ENCODE measurements at regions not wholly inside any gene's neighbourhood (a gene's known extent, or its start where the extent isn't known, plus 50 kb on each side); places are given as distances from the start of the nearest gene placed in this dataset.

DNA sequence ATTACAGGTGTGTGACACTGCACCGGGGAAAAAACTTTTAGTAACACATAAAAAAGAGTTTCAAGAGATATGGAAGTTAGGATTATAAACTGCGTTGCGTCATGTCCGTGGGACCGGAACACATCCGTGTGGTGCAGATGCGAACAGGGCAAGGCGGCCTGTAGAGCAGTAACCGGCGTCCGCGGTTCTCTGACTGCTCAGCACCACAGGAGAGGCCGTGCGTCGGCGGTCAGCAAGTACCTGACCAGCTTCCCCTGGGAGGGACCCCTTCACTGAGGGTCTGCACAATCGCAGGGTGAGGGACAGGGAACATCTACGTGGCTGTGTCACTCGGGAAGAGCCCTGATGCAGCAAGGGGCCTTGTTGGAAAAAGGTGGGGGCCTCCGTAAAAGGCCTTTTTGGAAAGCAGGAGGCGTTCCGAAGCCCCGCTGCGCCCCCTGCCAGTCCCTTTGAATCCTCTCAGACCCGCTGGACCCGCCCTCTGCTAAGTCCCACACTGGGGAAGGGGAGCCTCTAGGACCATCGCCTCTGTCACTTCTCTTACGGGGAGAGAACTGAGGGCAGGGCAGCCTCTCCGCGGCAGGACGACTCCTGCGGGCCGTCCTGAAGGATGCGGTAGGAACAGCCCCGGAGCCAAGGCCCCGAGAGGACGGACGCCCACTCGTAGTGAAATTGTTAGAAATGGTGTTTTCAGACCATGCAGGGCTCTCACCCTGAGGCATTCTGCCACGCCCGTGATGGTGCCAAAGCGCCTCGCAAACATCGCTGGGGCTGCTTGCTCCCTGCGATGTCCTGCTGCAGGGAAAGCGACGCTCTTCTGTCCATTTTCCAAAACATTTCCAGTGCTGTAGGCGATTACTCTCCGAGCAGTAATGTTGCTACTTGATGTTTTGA is 771.6 kb upstream of the COBL start:
- H3K36me3 ChIP-seq (replicated peaks in 1 of 2; ENCODE audit: insufficient read depth in 1 of 2, low read depth in 2 of 2) = no peaks in the 10 kb centered on the region
- H3K27ac ChIP-seq = no peak overlapping the region
- intact Hi-C loops (cut with DNase I) = loop anchor here (10.0 kb wide), 1 partner anchor 63 kb away; no protein-coding TSS in a partner anchor
- no peaks in the 10 kb centered on the region for H3K9me3 ChIP-seq
- DNase-seq (no peak), ATAC-seq (no peak)
- no peak for TF ChIP-seq POLR2A (IDR thresholded peaks at IDR 0.05)
- TF ChIP-seq, protein P1, sequence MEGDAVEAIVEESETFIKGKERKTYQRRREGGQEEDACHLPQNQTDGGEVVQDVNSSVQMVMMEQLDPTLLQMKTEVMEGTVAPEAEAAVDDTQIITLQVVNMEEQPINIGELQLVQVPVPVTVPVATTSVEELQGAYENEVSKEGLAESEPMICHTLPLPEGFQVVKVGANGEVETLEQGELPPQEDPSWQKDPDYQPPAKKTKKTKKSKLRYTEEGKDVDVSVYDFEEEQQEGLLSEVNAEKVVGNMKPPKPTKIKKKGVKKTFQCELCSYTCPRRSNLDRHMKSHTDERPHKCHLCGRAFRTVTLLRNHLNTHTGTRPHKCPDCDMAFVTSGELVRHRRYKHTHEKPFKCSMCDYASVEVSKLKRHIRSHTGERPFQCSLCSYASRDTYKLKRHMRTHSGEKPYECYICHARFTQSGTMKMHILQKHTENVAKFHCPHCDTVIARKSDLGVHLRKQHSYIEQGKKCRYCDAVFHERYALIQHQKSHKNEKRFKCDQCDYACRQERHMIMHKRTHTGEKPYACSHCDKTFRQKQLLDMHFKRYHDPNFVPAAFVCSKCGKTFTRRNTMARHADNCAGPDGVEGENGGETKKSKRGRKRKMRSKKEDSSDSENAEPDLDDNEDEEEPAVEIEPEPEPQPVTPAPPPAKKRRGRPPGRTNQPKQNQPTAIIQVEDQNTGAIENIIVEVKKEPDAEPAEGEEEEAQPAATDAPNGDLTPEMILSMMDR (IDR thresholded peaks at IDR 0.05) = no peak
- no peaks in the 10 kb centered on the region for H3K27me3 ChIP-seq
- no peak overlapping the region for H3K4me3 ChIP-seq
- H3K4me1 ChIP-seq = peaks cover 7% of the 10 kb centered on the region
- WGBS, 2 donors = 16 to 39% methylated on average over 25 to 49 of the region's 49 CpGs

DNA sequence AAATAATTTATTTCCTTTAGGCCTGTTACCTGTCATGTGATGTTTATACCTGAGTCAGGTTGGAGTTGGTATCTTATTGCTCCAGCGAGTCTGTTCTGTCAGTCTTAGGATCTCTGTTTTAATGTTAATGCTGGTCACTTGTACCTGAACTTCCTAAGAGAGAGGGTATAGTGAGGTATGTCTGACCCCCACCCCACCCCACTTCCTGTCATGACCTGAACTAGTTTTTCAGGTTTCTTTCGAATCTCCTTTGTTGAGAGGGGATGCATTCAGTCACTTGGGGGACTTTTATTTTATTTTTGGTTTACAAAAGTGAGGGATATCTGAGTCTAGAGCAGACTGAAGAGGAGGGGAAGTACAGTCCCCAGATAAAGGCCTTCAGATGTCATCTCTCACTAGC is 769.0 kb upstream of the COBL start:
- 40 to 46% methylated on average over 2 of the region's 2 CpGs for WGBS, 2 donors
- TF ChIP-seq POLR2A (IDR thresholded peaks at IDR 0.05) = no peak
- TF ChIP-seq, protein P1 (IDR thresholded peaks at IDR 0.05) = no peak
- intact Hi-C loops (cut with DNase I) = loop anchor here (10.0 kb wide), 1 partner anchor 61 kb away; no protein-coding TSS in a partner anchor

DNA sequence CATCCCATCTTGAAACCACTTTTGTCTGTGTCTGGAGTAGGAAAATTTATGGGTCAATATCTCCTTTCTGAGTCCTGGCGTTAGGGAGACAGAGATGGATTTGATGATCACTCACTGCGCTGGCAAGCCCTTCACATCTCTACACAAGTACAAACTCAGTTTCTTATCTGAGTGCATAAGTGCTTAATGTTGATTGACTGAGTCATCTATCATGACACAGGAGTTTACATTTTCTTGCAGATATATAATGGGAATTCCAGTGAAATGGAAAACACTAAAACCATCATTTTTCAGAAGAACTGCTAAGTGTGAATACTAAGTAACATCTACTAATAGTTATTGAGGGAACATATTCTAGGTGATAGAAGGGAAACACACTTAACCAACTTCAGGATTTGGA is 763.9 kb upstream of the COBL start:
- no peak overlapping the region for H3K4me3 ChIP-seq
- no peak overlapping the region for H3K27ac ChIP-seq
- no peak for DNase-seq
- ATAC-seq = no peak
- WGBS, 2 donors = 11 to 32% methylated on average over 2 of the region's 2 CpGs
- TF ChIP-seq, protein P1 (IDR thresholded peaks at IDR 0.05) = no peak
- no peak for TF ChIP-seq POLR2A (IDR thresholded peaks at IDR 0.05)
- no peaks in the 10 kb centered on the region for H3K36me3 ChIP-seq (replicated peaks in 1 of 2; ENCODE audit: insufficient read depth in 1 of 2, low read depth in 2 of 2)
- no peaks in the 10 kb centered on the region for H3K4me1 ChIP-seq
- no peaks in the 10 kb centered on the region for H3K9me3 ChIP-seq
- intact Hi-C loops (cut with DNase I) = loop anchor here (10.0 kb wide), 1 partner anchor 56 kb away; no protein-coding TSS in a partner anchor
- H3K27me3 ChIP-seq = no peaks in the 10 kb centered on the region

More for the DNA sequence above, 769.0 kb upstream of the COBL start:
- Histone ChIP-seq H3K36me3 (replicated peaks in 1 of 2; ENCODE audit: insufficient read depth in 1 of 2, low read depth in 2 of 2) (no peaks in the 10 kb centered on the region), H3K4me3 (no peak overlapping the region), H3K4me1 (peaks cover 7% of the 10 kb centered on the region), H3K9me3 (no peaks in the 10 kb centered on the region), H3K27ac (no peak overlapping the region), H3K27me3 (no peaks in the 10 kb centered on the region)
- ATAC-seq (no peak), DNase-seq (no peak)

DNA sequence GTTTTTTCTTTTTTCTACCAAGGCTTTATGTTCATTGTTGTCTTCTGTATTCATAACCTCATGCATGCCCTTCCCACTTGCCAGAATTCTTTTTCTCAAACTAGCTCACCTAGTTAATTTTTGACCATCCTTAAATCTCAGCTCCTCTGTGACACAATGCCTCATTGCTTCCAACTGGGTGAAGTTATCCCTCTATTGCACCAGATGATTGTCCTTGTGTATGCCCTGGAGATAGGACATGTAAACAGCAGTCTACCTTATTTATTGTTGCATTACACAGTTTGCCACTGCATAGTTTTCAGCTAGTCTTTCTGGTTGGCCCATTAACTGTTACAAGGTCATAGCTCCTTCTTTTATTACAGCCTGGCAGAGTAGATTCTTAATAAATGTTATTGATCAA is 763.1 kb upstream of the COBL start:
- DNase-seq (no peak), ATAC-seq (no peak)
- H3K36me3 ChIP-seq (replicated peaks in 1 of 2; ENCODE audit: insufficient read depth in 1 of 2, low read depth in 2 of 2) = no peaks in the 10 kb centered on the region

More for the DNA sequence above, 763.1 kb upstream of the COBL start:
- Histone ChIP-seq H3K4me1 (no peaks in the 10 kb centered on the region), H3K27me3 (no peaks in the 10 kb centered on the region), H3K27ac (no peak overlapping the region), H3K4me3 (no peak overlapping the region), H3K9me3 (no peaks in the 10 kb centered on the region)
- TF ChIP-seq, protein P1 (IDR thresholded peaks at IDR 0.05) = no peak
- TF ChIP-seq POLR2A (IDR thresholded peaks at IDR 0.05) = no peak
- intact Hi-C loops (cut with DNase I) = loop anchor here (10.0 kb wide), 1 partner anchor 55 kb away; no protein-coding TSS in a partner anchor

All from body of pancreas (tissue), 4 donors.